Endothelial cell of umbilical vein (primary cell): ENCODE measurements at regions not wholly inside any gene's neighbourhood (a gene's known extent, or its start where the extent isn't known, plus 50 kb on each side); places are given as distances from the start of the nearest gene placed in this dataset.

ENCODE experiments used
- BruUV-seq: library from RNA; stranded (reverse); fragments of 400-500 nt; replicated peaks from 2 replicates; lab custom pipeline; 2021; lab: Mats Ljungman, UMichigan
- CTCF ChIA-PET: fragments of 300-600, 350-600 bp; sonication (Branson Sonifier 250); formaldehyde crosslinking; loops from one replicate; lab custom pipeline; 2021; ENCODE audit warnings: antibody characterized with exemption, inconsistent platforms; lab: Charles Lee
- POLR2A ChIA-PET: fragments of 300-600, 350-600 bp; sonication (Branson Sonifier 250); formaldehyde crosslinking; loops from one replicate; lab custom pipeline; 2021; ENCODE audit warnings: antibody characterized with exemption, inconsistent platforms; lab: Charles Lee
- DNase-seq: peaks from one replicate; pipeline ENCODE4 v3.0.0-alpha.2; 2011; ENCODE audit warnings: low read depth, low spot score
- FAIRE-seq: peaks from 2 replicates; lab custom pipeline; 2011; peaks lifted over from hg19 to GRCh38; lab: Jason Lieb, UNC
- H2AFZ ChIP-seq: 2 replicates; pipeline ENCODE4 v1.6.0; 2012; ENCODE audit warnings: low read depth, low read length, control low read depth, inconsistent platforms
- H3K27ac ChIP-seq: 2 replicates; pipeline ENCODE4 v1.5.1; 2011; ENCODE audit warnings: low read depth, mild to moderate bottlenecking, control low read depth, low read length, moderate library complexity; ENCODE audit not compliant: insufficient read depth
- H3K27me3 ChIP-seq, 2 experiments: 2 replicates each; pipeline versions ENCODE4 v1.6.0 to v1.6.1; 2011; ENCODE audit warnings: low read length in 2 of 2, mixed read lengths in 1 of 2; ENCODE audit not compliant: control insufficient read depth in 2 of 2, insufficient read depth in 2 of 2
- H3K36me3 ChIP-seq, 2 experiments: 2 replicates in 1 of 2; 3 replicates in 1 of 2; pipeline ENCODE4 v1.5.1; 2011; ENCODE audit warnings: low read length in 2 of 2, mild to moderate bottlenecking in 1 of 2, moderate library complexity in 1 of 2; ENCODE audit not compliant: control insufficient read depth in 2 of 2, insufficient read depth in 2 of 2; ENCODE audit errors: extremely low read depth in 1 of 2
- H3K4me1 ChIP-seq: 3 replicates; pipeline ENCODE4 v1.5.1; 2011; ENCODE audit warnings: mild to moderate bottlenecking, low read length; ENCODE audit not compliant: control insufficient read depth, insufficient read depth; ENCODE audit errors: extremely low read depth
- H3K4me2 ChIP-seq: 2 replicates; pipeline ENCODE4 v1.6.1; 2011; ENCODE audit warnings: low read length, control low read depth, mixed read lengths; ENCODE audit not compliant: insufficient read depth
- H3K4me3 ChIP-seq, 3 experiments: fragments of 200-600 bp in 1 of 3; sonication (generic), shearing (Covaris generic) in 1 of 3; replicated peaks in 1 of 3; 2 replicates each; pipeline ENCODE4 v1.5.1; 2011 to 2016; ENCODE audit warnings: control low read depth in 3 of 3, low read length in 3 of 3, mild to moderate bottlenecking in 2 of 3, inconsistent platforms in 1 of 3, low read depth in 1 of 3, moderate library complexity in 1 of 3; ENCODE audit not compliant: insufficient read depth in 1 of 3
- H3K79me2 ChIP-seq: 2 replicates; pipeline ENCODE4 v1.6.0; 2012; ENCODE audit warnings: low read length, inconsistent platforms; ENCODE audit not compliant: control insufficient read depth, insufficient read depth
- H3K9ac ChIP-seq: replicated peaks from 2 replicates; pipeline ENCODE3; 2011; ENCODE audit warnings: low read length, control low read depth; ENCODE audit not compliant: insufficient read depth; ENCODE audit errors: extremely low read depth
- H3K9me1 ChIP-seq: replicated peaks from 3 replicates; pipeline ENCODE4 v1.6.0; 2011; ENCODE audit warnings: mild to moderate bottlenecking, low read length; ENCODE audit not compliant: control insufficient read depth, insufficient read depth; ENCODE audit errors: extremely low read depth
- H3K9me3 ChIP-seq: replicated peaks from 2 replicates; pipeline ENCODE4 v1.5.1; 2012; ENCODE audit warnings: low read length, inconsistent platforms; ENCODE audit not compliant: control insufficient read depth, insufficient read depth
- H4K20me1 ChIP-seq: replicated peaks from 2 replicates; pipeline ENCODE3; 2011; ENCODE audit warnings: mild to moderate bottlenecking, low read length; ENCODE audit not compliant: control insufficient read depth, insufficient read depth; ENCODE audit errors: extremely low read depth
- EZH2 ChIP-seq: IDR thresholded peaks from 2 replicates; pipeline ENCODE4 v1.6.1; 2012; ENCODE audit warnings: borderline replicate concordance, low read depth, mild to moderate bottlenecking, moderate library complexity, low read length, inconsistent platforms; ENCODE audit not compliant: severe bottlenecking
- FOS ChIP-seq: IDR thresholded peaks from 2 replicates; pipeline ENCODE4 v1.6.1; 2011; ENCODE audit warnings: mild to moderate bottlenecking, low read length, moderate library complexity, borderline replicate concordance; ENCODE audit not compliant: insufficient read depth
- GATA2 ChIP-seq: IDR thresholded peaks from 2 replicates; pipeline ENCODE4 v1.7.0; 2011; ENCODE audit warnings: low read depth, mild to moderate bottlenecking, moderate library complexity, mixed read lengths, low read length; ENCODE audit not compliant: insufficient read length, insufficient read depth
- JUN ChIP-seq: IDR thresholded peaks from 2 replicates; pipeline ENCODE4 v1.6.1; 2011; ENCODE audit warnings: borderline replicate concordance, low read depth; ENCODE audit not compliant: insufficient read length, insufficient read depth
- MAX ChIP-seq: IDR thresholded peaks from 2 replicates; pipeline ENCODE4 v1.6.1; 2011; ENCODE audit not compliant: insufficient read depth, insufficient read length
- MYC ChIP-seq: IDR thresholded peaks from one replicate; pipeline ENCODE4 v1.6.1; 2011; ENCODE audit warnings: mild to moderate bottlenecking, low read depth, low read length
- POLR2A ChIP-seq: IDR thresholded peaks from 2 replicates; pipeline ENCODE4 v1.6.1; 2012; ENCODE audit warnings: low read depth, mild to moderate bottlenecking, control low read depth, low read length
- POLR2AphosphoS5 ChIP-seq: IDR thresholded peaks from 2 replicates; pipeline ENCODE4 v1.6.1; 2012; ENCODE audit warnings: low read depth, mild to moderate bottlenecking, control low read depth, low read length, moderate library complexity; ENCODE audit not compliant: insufficient read depth
- dilution Hi-C: fragments of 300-500 bp; cut with MboI; formaldehyde crosslinking; loops from one replicate; pipeline ENCODE4 v1.15.0; 2019; ENCODE audit warnings: low sequenced_read_pairs; ENCODE audit not compliant: extremely low pct_ligation_motif_present
- intact Hi-C: fragments of 100-400 bp; cut with micrococcal nuclease; formaldehyde crosslinking; loops from one replicate; pipeline ENCODE4 v1.10.0; 2022
- TF ChIP-seq, protein P1 (sequence below), 2 donors: IDR thresholded peaks; 1 replicate in 1 of 2; 2 replicates in 1 of 2; pipeline ENCODE4 v1.5.1; 2011; ENCODE audit warnings: low read length in 2 of 2, mild to moderate bottlenecking in 2 of 2, moderate library complexity in 2 of 2, control low read depth in 1 of 2, inconsistent platforms in 1 of 2, low read depth in 1 of 2; ENCODE audit not compliant: insufficient read depth in 1 of 2; ENCODE audit errors: extremely low read depth in 1 of 2

DNA sequence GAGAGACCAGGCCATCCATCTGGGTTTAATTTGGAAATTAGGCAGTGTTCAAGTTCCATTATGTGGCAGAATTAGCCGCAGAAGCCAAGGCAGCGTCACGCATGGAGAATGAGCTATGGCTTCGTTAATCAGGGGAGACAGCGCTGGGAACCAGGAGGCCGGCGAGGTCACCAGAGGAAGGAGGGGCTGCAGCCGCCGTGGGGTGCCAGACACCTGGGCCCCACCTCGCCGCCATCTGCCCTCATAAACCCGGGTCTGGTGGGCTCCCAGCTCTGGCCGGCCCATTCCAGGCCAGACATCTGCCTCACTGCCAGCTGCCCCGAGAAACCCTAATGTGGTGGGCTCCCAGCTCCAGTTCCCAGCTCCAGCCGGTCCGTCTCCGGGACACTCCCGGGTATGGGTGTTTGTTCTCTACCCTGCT lies 676.9 kb downstream of the BRD1 start:
- Histone ChIP-seq H3K27me3 (no peaks in the 10 kb centered on the region), H3K4me2 (no peak overlapping the region), H3K79me2 (no peaks in the 10 kb centered on the region), H3K9me1 (no peaks in the 10 kb centered on the region), H3K9ac (no peak overlapping the region), H3K27ac (no peak overlapping the region), H3K4me1 (no peaks in the 10 kb centered on the region), H3K4me3 (no peak overlapping the region), H2AFZ (no peak overlapping the region), H4K20me1 (no peaks in the 10 kb centered on the region), H3K9me3 (peaks cover 4% of the 10 kb centered on the region), H3K36me3 (no peaks in the 10 kb centered on the region)
- intact Hi-C loops (no loop called here), dilution Hi-C loops (no loop called here)
- BruUV-seq = no TSS peak
- FAIRE-seq (no peak), DNase-seq (no peak)
- ChIA-PET CTCF (no interaction called here), POLR2A (no interaction called here)
- TF ChIP-seq EZH2 = no peak
- TF ChIP-seq, protein P1, sequence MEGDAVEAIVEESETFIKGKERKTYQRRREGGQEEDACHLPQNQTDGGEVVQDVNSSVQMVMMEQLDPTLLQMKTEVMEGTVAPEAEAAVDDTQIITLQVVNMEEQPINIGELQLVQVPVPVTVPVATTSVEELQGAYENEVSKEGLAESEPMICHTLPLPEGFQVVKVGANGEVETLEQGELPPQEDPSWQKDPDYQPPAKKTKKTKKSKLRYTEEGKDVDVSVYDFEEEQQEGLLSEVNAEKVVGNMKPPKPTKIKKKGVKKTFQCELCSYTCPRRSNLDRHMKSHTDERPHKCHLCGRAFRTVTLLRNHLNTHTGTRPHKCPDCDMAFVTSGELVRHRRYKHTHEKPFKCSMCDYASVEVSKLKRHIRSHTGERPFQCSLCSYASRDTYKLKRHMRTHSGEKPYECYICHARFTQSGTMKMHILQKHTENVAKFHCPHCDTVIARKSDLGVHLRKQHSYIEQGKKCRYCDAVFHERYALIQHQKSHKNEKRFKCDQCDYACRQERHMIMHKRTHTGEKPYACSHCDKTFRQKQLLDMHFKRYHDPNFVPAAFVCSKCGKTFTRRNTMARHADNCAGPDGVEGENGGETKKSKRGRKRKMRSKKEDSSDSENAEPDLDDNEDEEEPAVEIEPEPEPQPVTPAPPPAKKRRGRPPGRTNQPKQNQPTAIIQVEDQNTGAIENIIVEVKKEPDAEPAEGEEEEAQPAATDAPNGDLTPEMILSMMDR (IDR thresholded peaks at IDR 0.05; ENCODE audit: extremely low read depth in 1 of 2, insufficient read depth in 1 of 2, low read depth in 1 of 2, low read length in 2 of 2) = no peak
- TF ChIP-seq POLR2A = no peak
- no peak for TF ChIP-seq MAX
- no peak for TF ChIP-seq FOS
- no peak for TF ChIP-seq GATA2
- TF ChIP-seq JUN = no peak
- TF ChIP-seq MYC = no peak
- no peak for TF ChIP-seq POLR2AphosphoS5
